A172 (cell line): ENCODE measurements at regions not wholly inside any gene's neighbourhood (a gene's known extent, or its start where the extent isn't known, plus 50 kb on each side); places are given as distances from the start of the nearest gene placed in this dataset.

Source experiments
- DNase-seq: peaks from one replicate; pipeline ENCODE4 v3.0.0-alpha.2; 2015; ENCODE audit warnings: low spot score

GRCh38 chr3:104460477-104461406 is 906.0 kb upstream of the ALCAM start:
- DNase-seq = peak; percentile 52

GRCh38 chr3:104461431-104461830 is 905.3 kb upstream of the ALCAM start:
- no peak for DNase-seq

GRCh38 chr3:104472221-104472620 is 894.5 kb upstream of the ALCAM start:
- DNase-seq = no peak

- no peak for DNase-seq
Observed at GRCh38 chr3:104474011-104474410, 892.7 kb upstream of the ALCAM start.

- DNase-seq = no peak
Observed at GRCh38 chr3:104503022-104503421, 863.7 kb upstream of the ALCAM start.

- no peak for DNase-seq
Observed at GRCh38 chr3:104510131-104510849, 856.4 kb upstream of the ALCAM start.

- no peak for DNase-seq
Observed at GRCh38 chr3:104514371-104514770, 852.3 kb upstream of the ALCAM start.

- DNase-seq = no peak
Observed at GRCh38 chr3:104514776-104515175, 851.9 kb upstream of the ALCAM start.

- DNase-seq = no peak
Observed at GRCh38 chr3:104519068-104519467, 847.6 kb upstream of the ALCAM start.

- no peak for DNase-seq
Observed at GRCh38 chr3:104519468-104520227, 847.1 kb upstream of the ALCAM start.

GRCh38 chr3:104520228-104520655 is 846.5 kb upstream of the ALCAM start:
- no peak for DNase-seq

- DNase-seq = no peak
Observed at GRCh38 chr3:104521606-104522336, 844.9 kb upstream of the ALCAM start.

GRCh38 chr3:104523136-104523535 is 843.6 kb upstream of the ALCAM start:
- no peak for DNase-seq

- DNase-seq = no peak
Observed at GRCh38 chr3:104526901-104527401, 839.8 kb upstream of the ALCAM start.

GRCh38 chr3:104530934-104531333 is 835.8 kb upstream of the ALCAM start:
- no peak for DNase-seq

GRCh38 chr3:104536715-104537114 is 830.0 kb upstream of the ALCAM start:
- no peak for DNase-seq

GRCh38 chr3:104537323-104537722 is 829.4 kb upstream of the ALCAM start:
- no peak for DNase-seq

GRCh38 chr3:104546301-104546700 is 820.4 kb upstream of the ALCAM start:
- DNase-seq = no peak

- no peak for DNase-seq
Observed at GRCh38 chr3:104547031-104547430, 819.7 kb upstream of the ALCAM start.

GRCh38 chr3:104548401-104548800 is 818.3 kb upstream of the ALCAM start:
- no peak for DNase-seq

GRCh38 chr3:104549099-104549714 is 817.5 kb upstream of the ALCAM start:
- DNase-seq = no peak
